Liver (tissue), 3 donors: ENCODE measurements at regions not wholly inside any gene's neighbourhood (a gene's known extent, or its start where the extent isn't known, plus 50 kb on each side); places are given as distances from the start of the nearest gene placed in this dataset.

Experiments
- EGR1 ChIP-seq, 2 donors: IDR thresholded peaks; 2 replicates each; pipeline ENCODE4 v1.6.1; 2016 to 2018; ENCODE audit warnings: antibody characterized with exemption in 2 of 2, low read depth in 2 of 2
- GABPA ChIP-seq, 2 donors: IDR thresholded peaks in 1 of 2; conservative IDR thresholded peaks in 1 of 2; 2 replicates each; pipeline ENCODE4 v1.6.1; 2016; ENCODE audit warnings: antibody characterized with exemption in 2 of 2, mild to moderate bottlenecking in 1 of 2, moderate library complexity in 1 of 2
- MAX ChIP-seq: IDR thresholded peaks from 2 replicates; pipeline ENCODE4 v1.6.1; 2016; ENCODE audit warnings: antibody characterized with exemption
- REST ChIP-seq: IDR thresholded peaks from 2 replicates; pipeline ENCODE4 v1.6.1; 2016; ENCODE audit warnings: antibody characterized with exemption, mild to moderate bottlenecking
- SP1 ChIP-seq: IDR thresholded peaks from 2 replicates; pipeline ENCODE4 v1.6.1; 2018; ENCODE audit warnings: antibody characterized with exemption, mild to moderate bottlenecking
- TF ChIP-seq, protein P1 (sequence below): fragments of 150-350 bp; IDR thresholded peaks from 2 replicates; pipeline ENCODE4 v1.5.1; 2017; ENCODE audit warnings: improper control_type of control experiment, low read depth, low read length; ENCODE audit not compliant: missing input control
- donor health status: healthy.
- donor health status: healthy.

GRCh38 chr2:163859951-163860350, 124.1 kb upstream of the FIGN start:
- TF ChIP-seq GABPA (IDR thresholded peaks at IDR 0.05 in 1 of 2, conservative IDR thresholded peaks at IDR 0.05 in 1 of 2) (no peak), EGR1 (IDR thresholded peaks at IDR 0.05; ENCODE audit: low read depth in 2 of 2) (no peak), MAX (no peak), SP1 (no peak), REST (no peak)
- TF ChIP-seq, protein P1, sequence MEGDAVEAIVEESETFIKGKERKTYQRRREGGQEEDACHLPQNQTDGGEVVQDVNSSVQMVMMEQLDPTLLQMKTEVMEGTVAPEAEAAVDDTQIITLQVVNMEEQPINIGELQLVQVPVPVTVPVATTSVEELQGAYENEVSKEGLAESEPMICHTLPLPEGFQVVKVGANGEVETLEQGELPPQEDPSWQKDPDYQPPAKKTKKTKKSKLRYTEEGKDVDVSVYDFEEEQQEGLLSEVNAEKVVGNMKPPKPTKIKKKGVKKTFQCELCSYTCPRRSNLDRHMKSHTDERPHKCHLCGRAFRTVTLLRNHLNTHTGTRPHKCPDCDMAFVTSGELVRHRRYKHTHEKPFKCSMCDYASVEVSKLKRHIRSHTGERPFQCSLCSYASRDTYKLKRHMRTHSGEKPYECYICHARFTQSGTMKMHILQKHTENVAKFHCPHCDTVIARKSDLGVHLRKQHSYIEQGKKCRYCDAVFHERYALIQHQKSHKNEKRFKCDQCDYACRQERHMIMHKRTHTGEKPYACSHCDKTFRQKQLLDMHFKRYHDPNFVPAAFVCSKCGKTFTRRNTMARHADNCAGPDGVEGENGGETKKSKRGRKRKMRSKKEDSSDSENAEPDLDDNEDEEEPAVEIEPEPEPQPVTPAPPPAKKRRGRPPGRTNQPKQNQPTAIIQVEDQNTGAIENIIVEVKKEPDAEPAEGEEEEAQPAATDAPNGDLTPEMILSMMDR, result no peak
